AG04449 (cell line): ENCODE measurements at regions not wholly inside any gene's neighbourhood (a gene's known extent, or its start where the extent isn't known, plus 50 kb on each side); places are given as distances from the start of the nearest gene placed in this dataset.

Source experiments
- CTCF ChIA-PET: fragments of 350-600 bp; formaldehyde crosslinking; extraction: SDS; loops from one replicate; lab custom pipeline; 2021; ENCODE audit warnings: antibody characterized with exemption; lab: Yijun Ruan, JAX
- POLR2A ChIA-PET: fragments of 400-600, 350-600 bp; formaldehyde crosslinking; extraction: SDS; loops from one replicate; lab custom pipeline; 2020; ENCODE audit warnings: antibody characterized with exemption, inconsistent platforms; lab: Yijun Ruan, JAX
- DNase-seq: peaks from one replicate; pipeline ENCODE4 v3.0.0-alpha.2; 2010; ENCODE audit warnings: low read depth, low spot score
- H3K4me3 ChIP-seq: 2 replicates; pipeline ENCODE4 v1.5.1; 2011; ENCODE audit warnings: low read depth, mild to moderate bottlenecking, control low read depth, low read length
- TF ChIP-seq, protein P1 (sequence below): IDR thresholded peaks from one replicate; pipeline ENCODE4 v1.5.1; 2011; ENCODE audit warnings: mild to moderate bottlenecking, moderate library complexity, low read length, control low read depth, inconsistent platforms; ENCODE audit not compliant: insufficient read depth; ENCODE audit errors: missing control alignments

DNA sequence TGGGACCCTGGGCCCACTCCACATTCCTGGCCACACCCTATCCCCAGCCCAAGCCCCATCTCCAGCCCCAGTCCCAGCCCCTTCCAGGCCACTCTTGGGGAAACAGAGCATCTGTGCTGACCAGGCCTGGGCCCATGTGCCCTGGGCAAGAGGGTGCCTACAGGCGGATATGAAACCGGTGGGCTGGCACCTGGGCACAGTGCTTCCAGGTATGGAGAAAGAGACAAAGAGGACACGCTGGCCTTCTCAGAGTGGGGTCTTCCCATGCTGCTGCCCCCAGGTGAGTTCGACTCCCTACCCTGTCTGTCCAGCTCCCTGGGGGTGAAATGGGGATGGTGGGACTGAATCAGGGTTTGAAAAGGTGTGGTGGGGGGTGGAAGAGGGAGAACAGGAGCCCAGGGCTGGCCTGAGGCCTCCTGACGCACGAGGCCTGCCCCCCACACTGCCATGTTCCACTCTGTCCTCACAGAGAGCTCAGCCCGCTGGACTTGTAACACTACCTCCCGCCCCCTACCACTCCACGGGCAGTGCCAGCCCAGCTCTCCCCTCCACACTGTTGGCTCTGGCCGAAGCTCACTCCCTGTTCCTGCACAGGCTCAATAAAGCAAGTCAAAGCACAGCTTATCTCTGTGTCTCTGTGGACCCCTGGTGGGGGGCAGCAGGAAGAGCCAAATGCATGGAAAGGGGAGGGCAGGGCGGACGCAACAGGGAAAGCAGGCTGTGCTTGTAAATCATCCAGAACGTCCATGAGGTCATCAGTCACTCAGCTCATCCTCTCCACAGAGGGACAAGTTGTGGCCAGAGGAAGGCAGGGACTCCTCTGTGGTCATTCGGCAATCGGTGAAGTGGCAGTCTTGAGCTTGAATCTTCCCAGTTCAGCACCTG, 71.1 kb upstream of the TMEM97 start:
- H3K4me3 ChIP-seq = no peak overlapping the region
- ChIA-PET CTCF (interaction anchor here (0.9 to 2.7 kb wide), 9 partner anchors 11 to 488 kb away, joined by 3 to 16 read pairs (median 5); partner anchors contain the start of gene LYRM9), POLR2A (no interaction called here)
- TF ChIP-seq, protein P1, sequence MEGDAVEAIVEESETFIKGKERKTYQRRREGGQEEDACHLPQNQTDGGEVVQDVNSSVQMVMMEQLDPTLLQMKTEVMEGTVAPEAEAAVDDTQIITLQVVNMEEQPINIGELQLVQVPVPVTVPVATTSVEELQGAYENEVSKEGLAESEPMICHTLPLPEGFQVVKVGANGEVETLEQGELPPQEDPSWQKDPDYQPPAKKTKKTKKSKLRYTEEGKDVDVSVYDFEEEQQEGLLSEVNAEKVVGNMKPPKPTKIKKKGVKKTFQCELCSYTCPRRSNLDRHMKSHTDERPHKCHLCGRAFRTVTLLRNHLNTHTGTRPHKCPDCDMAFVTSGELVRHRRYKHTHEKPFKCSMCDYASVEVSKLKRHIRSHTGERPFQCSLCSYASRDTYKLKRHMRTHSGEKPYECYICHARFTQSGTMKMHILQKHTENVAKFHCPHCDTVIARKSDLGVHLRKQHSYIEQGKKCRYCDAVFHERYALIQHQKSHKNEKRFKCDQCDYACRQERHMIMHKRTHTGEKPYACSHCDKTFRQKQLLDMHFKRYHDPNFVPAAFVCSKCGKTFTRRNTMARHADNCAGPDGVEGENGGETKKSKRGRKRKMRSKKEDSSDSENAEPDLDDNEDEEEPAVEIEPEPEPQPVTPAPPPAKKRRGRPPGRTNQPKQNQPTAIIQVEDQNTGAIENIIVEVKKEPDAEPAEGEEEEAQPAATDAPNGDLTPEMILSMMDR = no peak
- DNase-seq = no peak

DNA sequence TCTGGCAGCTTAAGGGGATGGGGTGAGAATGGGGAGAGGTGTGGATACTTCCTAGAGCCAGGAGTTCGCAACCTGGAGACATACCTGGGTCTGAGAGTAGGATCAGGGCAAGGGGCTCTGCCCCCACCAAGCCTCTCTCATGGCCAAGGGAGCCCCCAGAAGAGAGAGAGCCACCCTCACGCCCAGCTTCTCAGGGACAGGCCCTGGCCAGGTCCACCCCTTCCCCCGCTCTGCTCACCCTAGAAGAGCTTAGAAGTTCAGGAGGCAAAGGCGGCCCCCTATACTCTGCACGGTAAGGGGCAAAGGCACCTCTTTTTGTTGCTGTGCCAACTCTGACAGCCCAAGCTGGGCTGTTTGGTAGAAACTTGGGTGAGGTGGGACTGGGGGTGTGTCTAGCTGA, 69.3 kb upstream of the TMEM97 start:
- TF ChIP-seq, protein P1 = no peak
- no peak overlapping the region for H3K4me3 ChIP-seq
- DNase-seq = no peak
- ChIA-PET POLR2A (interaction anchor here (0.7 kb wide), 1 partner anchor 75 kb away, joined by 3 read pairs; no protein-coding TSS in a partner anchor), CTCF (interaction anchor here (0.9 to 2.7 kb wide), 10 partner anchors 9 to 490 kb away, joined by 3 to 16 read pairs (median 4); partner anchors contain the start of genes IFT20, LYRM9 and TNFAIP1)

GRCh38 chr17:28252436-28252835, 66.6 kb upstream of the TMEM97 start:
- POLR2A ChIA-PET = no interaction called here
- CTCF ChIA-PET = interaction anchor here (0.9 to 3.9 kb wide), 26 partner anchors 8 to 472 kb away, joined by 3 to 42 read pairs (median 5); partner anchors contain the start of genes IFT20, LYRM9 and TNFAIP1
- no peak for DNase-seq
- TF ChIP-seq, protein P1 = no peak
- no peak overlapping the region for H3K4me3 ChIP-seq

DNA sequence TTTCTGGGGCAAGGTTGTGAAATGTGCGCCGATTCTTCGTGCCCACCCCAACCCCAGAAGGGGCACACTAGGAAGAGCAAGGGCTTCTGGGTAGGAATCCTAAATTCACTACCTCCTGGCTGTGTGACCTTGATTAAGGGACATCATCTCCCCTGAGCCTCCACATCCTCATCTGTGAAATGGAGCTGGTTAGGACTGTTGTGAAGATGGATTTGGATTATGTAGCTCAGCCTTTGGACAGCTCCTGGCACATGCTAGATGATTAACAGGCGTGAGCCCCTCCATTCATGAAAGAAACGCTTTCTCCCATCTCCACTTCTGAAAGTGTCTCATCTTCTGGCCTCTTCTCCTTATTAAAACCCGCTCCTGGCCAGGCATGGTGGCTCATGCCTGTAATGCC, 65.3 kb upstream of the TMEM97 start:
- TF ChIP-seq, protein P1 = no peak
- no peak for DNase-seq
- POLR2A ChIA-PET = no interaction called here
- no peak overlapping the region for H3K4me3 ChIP-seq
- CTCF ChIA-PET = interaction anchor here (1.4 to 3.9 kb wide), 4 partner anchors 20 to 447 kb away, joined by 3 to 42 read pairs (median 12); partner anchors contain the start of gene LYRM9

DNA sequence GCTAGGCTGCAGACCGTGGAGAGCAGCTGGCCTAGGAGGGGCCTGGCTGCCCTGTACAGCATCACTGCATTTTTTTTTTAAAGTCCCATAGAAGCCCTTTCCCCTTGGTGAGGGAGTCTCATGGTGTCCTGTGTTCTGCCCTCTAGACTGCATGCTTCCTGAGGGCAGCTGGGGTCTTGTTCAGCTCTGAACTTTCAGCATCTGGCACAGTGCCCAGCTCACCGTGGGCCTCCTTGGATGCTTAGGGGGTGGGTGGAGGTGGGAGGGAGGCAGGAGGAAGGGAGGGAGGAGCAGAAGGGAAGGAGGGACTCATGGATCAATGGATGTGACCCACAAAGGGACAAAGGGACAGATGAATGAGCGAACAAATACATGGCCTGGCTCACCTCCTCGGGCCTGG, 63.4 kb upstream of the TMEM97 start:
- POLR2A ChIA-PET = interaction anchor here (0.7 kb wide), 1 partner anchor 10 kb away, joined by 3 read pairs; no protein-coding TSS in a partner anchor
- H3K4me3 ChIP-seq = no peak overlapping the region
- TF ChIP-seq, protein P1 = no peak
- no peak for DNase-seq
- CTCF ChIA-PET = interaction anchor here (1.0 to 1.4 kb wide), 3 partner anchors 10 to 450 kb away, joined by 3 read pairs; no protein-coding TSS in a partner anchor

GRCh38 chr17:28256370-28256769, 62.6 kb upstream of the TMEM97 start:
- TF ChIP-seq, protein P1 = no peak
- CTCF ChIA-PET = interaction anchor here (1.2 to 1.4 kb wide), 2 partner anchors 11 to 20 kb away, joined by 3 read pairs; no protein-coding TSS in a partner anchor
- DNase-seq = no peak
- POLR2A ChIA-PET = no interaction called here
- no peak overlapping the region for H3K4me3 ChIP-seq
